ENCODE measurements at regions not wholly inside any gene's neighbourhood (a gene's known extent, or its start where the extent isn't known, plus 50 kb on each side); places are given as distances from the start of the nearest gene placed in this dataset.

DNA sequence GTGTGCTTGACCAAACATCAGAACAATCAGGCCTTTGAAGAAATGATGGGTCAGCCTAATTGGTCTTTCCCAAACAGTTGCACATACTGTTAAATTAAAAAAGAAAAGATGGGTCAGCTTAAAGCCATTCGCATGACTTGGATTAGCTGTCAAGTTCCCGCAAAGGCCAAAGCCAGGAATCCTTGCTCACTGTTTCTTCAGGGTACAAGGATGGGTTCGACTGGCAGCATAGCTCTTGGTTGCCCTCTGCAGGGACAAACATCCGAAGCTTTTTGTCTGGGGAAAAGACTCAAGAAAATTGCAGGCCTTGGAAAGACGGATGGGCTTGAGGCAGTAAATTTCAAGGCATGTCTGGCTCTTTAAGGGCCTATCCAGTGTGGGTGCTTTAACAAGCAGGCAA, 168.0 kb downstream of the HDGFL1 start:
- TF ChIP-seq, protein P1, sequence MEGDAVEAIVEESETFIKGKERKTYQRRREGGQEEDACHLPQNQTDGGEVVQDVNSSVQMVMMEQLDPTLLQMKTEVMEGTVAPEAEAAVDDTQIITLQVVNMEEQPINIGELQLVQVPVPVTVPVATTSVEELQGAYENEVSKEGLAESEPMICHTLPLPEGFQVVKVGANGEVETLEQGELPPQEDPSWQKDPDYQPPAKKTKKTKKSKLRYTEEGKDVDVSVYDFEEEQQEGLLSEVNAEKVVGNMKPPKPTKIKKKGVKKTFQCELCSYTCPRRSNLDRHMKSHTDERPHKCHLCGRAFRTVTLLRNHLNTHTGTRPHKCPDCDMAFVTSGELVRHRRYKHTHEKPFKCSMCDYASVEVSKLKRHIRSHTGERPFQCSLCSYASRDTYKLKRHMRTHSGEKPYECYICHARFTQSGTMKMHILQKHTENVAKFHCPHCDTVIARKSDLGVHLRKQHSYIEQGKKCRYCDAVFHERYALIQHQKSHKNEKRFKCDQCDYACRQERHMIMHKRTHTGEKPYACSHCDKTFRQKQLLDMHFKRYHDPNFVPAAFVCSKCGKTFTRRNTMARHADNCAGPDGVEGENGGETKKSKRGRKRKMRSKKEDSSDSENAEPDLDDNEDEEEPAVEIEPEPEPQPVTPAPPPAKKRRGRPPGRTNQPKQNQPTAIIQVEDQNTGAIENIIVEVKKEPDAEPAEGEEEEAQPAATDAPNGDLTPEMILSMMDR (IDR thresholded peaks at IDR 0.05), result peak; percentile 35 to 77 (median 56)
- TF ChIP-seq POLR2A (IDR thresholded peaks at IDR 0.05), result no peak
